Astrocyte (in vitro differentiated cells and primary cell): ENCODE measurements at regions not wholly inside any gene's neighbourhood (a gene's known extent, or its start where the extent isn't known, plus 50 kb on each side); places are given as distances from the start of the nearest gene placed in this dataset.

Experiments used
- EZH2 ChIP-seq: IDR thresholded peaks from 2 replicates; pipeline ENCODE4 v1.6.1; 2012; ENCODE audit warnings: mild to moderate bottlenecking, low read length, inconsistent platforms; ENCODE audit not compliant: insufficient read depth
- TF ChIP-seq, protein P1 (sequence below): IDR thresholded peaks from 2 replicates; pipeline ENCODE4 v1.5.1; 2011; ENCODE audit warnings: low read depth, mild to moderate bottlenecking, inconsistent platforms, low read length, moderate library complexity; ENCODE audit not compliant: insufficient read depth

- TF ChIP-seq, protein P1, sequence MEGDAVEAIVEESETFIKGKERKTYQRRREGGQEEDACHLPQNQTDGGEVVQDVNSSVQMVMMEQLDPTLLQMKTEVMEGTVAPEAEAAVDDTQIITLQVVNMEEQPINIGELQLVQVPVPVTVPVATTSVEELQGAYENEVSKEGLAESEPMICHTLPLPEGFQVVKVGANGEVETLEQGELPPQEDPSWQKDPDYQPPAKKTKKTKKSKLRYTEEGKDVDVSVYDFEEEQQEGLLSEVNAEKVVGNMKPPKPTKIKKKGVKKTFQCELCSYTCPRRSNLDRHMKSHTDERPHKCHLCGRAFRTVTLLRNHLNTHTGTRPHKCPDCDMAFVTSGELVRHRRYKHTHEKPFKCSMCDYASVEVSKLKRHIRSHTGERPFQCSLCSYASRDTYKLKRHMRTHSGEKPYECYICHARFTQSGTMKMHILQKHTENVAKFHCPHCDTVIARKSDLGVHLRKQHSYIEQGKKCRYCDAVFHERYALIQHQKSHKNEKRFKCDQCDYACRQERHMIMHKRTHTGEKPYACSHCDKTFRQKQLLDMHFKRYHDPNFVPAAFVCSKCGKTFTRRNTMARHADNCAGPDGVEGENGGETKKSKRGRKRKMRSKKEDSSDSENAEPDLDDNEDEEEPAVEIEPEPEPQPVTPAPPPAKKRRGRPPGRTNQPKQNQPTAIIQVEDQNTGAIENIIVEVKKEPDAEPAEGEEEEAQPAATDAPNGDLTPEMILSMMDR, result no peak
- no peak for TF ChIP-seq EZH2
These were observed 1255.7 kb upstream of the LRRTM3 start for GRCh38 chr10:65670087-65670486.
